ENCODE measurements at regions not wholly inside any gene's neighbourhood (a gene's known extent, or its start where the extent isn't known, plus 50 kb on each side); places are given as distances from the start of the nearest gene placed in this dataset.

DNA sequence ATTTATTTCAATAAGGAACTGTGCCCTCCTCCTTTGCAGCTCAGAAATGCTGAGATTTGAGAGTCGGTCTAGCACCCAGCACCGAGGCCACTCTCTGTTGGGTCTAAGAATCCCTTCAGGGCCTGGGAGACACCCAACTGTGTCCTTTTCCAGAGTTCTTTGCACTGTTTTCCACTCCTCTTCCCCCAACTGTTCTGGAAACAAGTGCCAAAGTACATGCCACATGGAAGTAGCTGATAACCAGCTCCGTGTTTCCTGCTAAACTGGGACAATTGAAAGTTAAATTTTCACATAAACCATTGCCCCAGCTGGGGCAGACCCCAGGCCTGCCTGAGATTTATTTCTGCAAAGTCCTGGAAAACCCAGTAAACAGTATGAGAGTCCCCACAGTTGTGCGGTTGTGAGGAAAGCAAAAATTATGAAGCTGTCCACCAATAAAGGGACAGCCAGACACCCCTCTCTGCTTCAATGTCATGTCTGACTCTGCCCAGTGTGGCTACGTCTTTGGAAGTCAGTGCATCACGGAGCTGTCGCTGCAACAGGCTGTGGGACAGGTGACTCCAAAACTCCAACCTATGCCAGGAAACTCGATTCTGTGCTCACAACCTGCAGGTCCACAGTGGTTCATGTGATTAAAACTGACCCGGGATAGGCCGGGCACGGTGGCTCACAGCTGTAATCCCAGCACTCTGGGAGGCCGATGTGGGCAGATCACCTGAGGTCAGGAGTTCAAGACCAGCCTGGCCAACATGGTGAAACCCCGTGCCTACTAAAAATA is 178.0 kb upstream of the AFDN start:
- no peak overlapping the region for H3K27ac ChIP-seq
- TF ChIP-seq, protein P1, sequence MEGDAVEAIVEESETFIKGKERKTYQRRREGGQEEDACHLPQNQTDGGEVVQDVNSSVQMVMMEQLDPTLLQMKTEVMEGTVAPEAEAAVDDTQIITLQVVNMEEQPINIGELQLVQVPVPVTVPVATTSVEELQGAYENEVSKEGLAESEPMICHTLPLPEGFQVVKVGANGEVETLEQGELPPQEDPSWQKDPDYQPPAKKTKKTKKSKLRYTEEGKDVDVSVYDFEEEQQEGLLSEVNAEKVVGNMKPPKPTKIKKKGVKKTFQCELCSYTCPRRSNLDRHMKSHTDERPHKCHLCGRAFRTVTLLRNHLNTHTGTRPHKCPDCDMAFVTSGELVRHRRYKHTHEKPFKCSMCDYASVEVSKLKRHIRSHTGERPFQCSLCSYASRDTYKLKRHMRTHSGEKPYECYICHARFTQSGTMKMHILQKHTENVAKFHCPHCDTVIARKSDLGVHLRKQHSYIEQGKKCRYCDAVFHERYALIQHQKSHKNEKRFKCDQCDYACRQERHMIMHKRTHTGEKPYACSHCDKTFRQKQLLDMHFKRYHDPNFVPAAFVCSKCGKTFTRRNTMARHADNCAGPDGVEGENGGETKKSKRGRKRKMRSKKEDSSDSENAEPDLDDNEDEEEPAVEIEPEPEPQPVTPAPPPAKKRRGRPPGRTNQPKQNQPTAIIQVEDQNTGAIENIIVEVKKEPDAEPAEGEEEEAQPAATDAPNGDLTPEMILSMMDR (IDR thresholded peaks at IDR 0.05) = no peak
- no peak for DNase-seq (ENCODE audit: low spot score)
- no peak overlapping the region for H3K4me3 ChIP-seq

GRCh38 chr6:167649476-167649875 is 177.2 kb upstream of the AFDN start:
- DNase-seq (ENCODE audit: low spot score) = no peak
- TF ChIP-seq, protein P1 (IDR thresholded peaks at IDR 0.05) = no peak
- Histone ChIP-seq H3K27ac (no peak overlapping the region), H3K4me3 (no peak overlapping the region)

GRCh38 chr6:167650730-167651317 is 175.9 kb upstream of the AFDN start:
- no peak overlapping the region for H3K27ac ChIP-seq
- TF ChIP-seq, protein P1 (IDR thresholded peaks at IDR 0.05) = no peak
- no peak overlapping the region for H3K4me3 ChIP-seq
- no peak for DNase-seq (ENCODE audit: low spot score)

- TF ChIP-seq, protein P1 (IDR thresholded peaks at IDR 0.05) = no peak
- H3K4me3 ChIP-seq = no peak overlapping the region
- no peak overlapping the region for H3K27ac ChIP-seq
- DNase-seq (ENCODE audit: low spot score) = no peak
These were observed 175.2 kb upstream of the AFDN start for GRCh38 chr6:167651318-167652041.

DNA sequence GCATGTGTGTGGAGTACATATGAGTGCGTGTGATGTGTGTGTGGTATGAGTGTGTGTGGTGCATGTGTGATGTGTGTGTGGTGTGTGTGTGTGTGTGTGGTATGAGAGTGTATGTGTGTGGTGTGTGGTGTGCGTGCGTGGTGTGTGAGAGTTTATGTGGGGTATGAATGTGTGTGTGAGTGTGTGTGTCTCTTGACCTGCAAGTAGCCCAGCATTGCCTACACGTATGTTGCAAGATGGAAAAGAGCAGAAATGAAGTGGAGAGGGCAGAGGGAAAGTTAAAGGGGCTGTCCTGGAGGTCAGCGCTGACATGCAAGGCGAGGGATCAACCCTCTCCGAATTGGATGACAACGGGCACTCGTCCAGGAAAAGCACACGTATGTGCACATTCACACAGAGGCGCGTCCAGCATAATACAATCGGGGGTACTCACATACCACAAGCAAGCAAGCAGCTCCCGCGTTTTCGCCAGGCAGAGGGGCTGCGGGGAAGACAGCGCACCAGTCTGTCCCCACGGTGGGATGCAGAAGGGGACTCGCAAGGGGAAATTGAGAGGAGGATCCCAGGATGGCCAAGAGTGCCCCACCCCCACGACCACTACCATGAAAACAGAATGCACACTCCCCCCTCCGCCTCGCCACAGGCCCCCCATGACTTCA is 174.5 kb upstream of the AFDN start:
- TF ChIP-seq, protein P1 (IDR thresholded peaks at IDR 0.05) = no peak
- Histone ChIP-seq H3K27ac (no peak overlapping the region), H3K4me3 (no peak overlapping the region)
- no peak for DNase-seq (ENCODE audit: low spot score)

GRCh38 chr6:167652701-167653095 is 174.0 kb upstream of the AFDN start:
- H3K27ac ChIP-seq = no peak overlapping the region
- TF ChIP-seq, protein P1 (IDR thresholded peaks at IDR 0.05) = no peak
- no peak for DNase-seq (ENCODE audit: low spot score)
- H3K4me3 ChIP-seq = no peak overlapping the region

Data from coronary artery (tissue), 2 donors.